ENCODE measurements at regions not wholly inside any gene's neighbourhood (a gene's known extent, or its start where the extent isn't known, plus 50 kb on each side); places are given as distances from the start of the nearest gene placed in this dataset.

DNA sequence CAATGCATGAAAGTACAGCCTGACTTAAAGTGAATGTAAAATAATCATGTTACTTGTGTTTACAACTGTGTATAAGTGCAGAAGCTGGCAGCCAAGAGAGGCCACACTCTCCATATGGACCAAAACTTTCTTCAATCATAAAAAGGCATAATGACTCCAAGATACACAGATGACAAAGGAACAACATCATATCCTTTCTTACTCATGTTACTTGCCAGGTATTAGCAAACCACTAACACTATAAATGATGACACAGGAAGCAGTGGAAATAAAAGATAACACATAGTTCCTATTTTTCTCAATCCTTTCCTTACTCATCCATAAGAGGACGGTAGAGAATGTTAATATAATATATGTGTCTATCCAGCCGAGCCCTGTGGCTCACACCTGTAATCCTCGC is 400.0 kb upstream of the CDH2 start:
- intact Hi-C loops (cut with DNase I): no loop called here
- DNase-seq: no peak
- Histone ChIP-seq H3K4me3 (replicated peaks in 1 of 3) (no peak overlapping the region), H3K4me1 (no peaks in the 10 kb centered on the region), H3K36me3 (no peaks in the 10 kb centered on the region), H3K9me3 (no peaks in the 10 kb centered on the region), H3K27ac (no peak overlapping the region), H3K27me3 (no peaks in the 10 kb centered on the region)
- 86 to 90% methylated on average over 3 of the region's 3 CpGs for WGBS, 2 donors
- no peak for TF ChIP-seq POLR2A (IDR thresholded peaks at IDR 0.05)
- TF ChIP-seq, protein P1, sequence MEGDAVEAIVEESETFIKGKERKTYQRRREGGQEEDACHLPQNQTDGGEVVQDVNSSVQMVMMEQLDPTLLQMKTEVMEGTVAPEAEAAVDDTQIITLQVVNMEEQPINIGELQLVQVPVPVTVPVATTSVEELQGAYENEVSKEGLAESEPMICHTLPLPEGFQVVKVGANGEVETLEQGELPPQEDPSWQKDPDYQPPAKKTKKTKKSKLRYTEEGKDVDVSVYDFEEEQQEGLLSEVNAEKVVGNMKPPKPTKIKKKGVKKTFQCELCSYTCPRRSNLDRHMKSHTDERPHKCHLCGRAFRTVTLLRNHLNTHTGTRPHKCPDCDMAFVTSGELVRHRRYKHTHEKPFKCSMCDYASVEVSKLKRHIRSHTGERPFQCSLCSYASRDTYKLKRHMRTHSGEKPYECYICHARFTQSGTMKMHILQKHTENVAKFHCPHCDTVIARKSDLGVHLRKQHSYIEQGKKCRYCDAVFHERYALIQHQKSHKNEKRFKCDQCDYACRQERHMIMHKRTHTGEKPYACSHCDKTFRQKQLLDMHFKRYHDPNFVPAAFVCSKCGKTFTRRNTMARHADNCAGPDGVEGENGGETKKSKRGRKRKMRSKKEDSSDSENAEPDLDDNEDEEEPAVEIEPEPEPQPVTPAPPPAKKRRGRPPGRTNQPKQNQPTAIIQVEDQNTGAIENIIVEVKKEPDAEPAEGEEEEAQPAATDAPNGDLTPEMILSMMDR (IDR thresholded peaks at IDR 0.05): no peak

GRCh38 chr18:28575123-28575522 is 398.2 kb upstream of the CDH2 start:
- Histone ChIP-seq H3K9me3 (no peaks in the 10 kb centered on the region), H3K4me1 (no peaks in the 10 kb centered on the region), H3K36me3 (no peaks in the 10 kb centered on the region), H3K27me3 (no peaks in the 10 kb centered on the region), H3K27ac (no peak overlapping the region), H3K4me3 (replicated peaks in 1 of 3) (no peak overlapping the region)
- 86 to 89% methylated on average over 3 of the region's 3 CpGs for WGBS, 2 donors
- no peak for DNase-seq
- TF ChIP-seq, protein P1 (IDR thresholded peaks at IDR 0.05): no peak
- TF ChIP-seq POLR2A (IDR thresholded peaks at IDR 0.05): no peak
- intact Hi-C loops (cut with DNase I): no loop called here

GRCh38 chr18:28574175-28574574 is 397.2 kb upstream of the CDH2 start:
- 82 to 87% methylated on average over 1 of the region's 1 CpG for WGBS, 2 donors
- no peak overlapping the region for H3K27ac ChIP-seq
- H3K4me1 ChIP-seq: no peaks in the 10 kb centered on the region
- no peak for DNase-seq
- no peaks in the 10 kb centered on the region for H3K36me3 ChIP-seq
- no peaks in the 10 kb centered on the region for H3K9me3 ChIP-seq
- intact Hi-C loops (cut with DNase I): no loop called here
- H3K4me3 ChIP-seq (replicated peaks in 1 of 3): no peak overlapping the region
- H3K27me3 ChIP-seq: no peaks in the 10 kb centered on the region
- no peak for TF ChIP-seq POLR2A (IDR thresholded peaks at IDR 0.05)
- TF ChIP-seq, protein P1 (IDR thresholded peaks at IDR 0.05): no peak

DNA sequence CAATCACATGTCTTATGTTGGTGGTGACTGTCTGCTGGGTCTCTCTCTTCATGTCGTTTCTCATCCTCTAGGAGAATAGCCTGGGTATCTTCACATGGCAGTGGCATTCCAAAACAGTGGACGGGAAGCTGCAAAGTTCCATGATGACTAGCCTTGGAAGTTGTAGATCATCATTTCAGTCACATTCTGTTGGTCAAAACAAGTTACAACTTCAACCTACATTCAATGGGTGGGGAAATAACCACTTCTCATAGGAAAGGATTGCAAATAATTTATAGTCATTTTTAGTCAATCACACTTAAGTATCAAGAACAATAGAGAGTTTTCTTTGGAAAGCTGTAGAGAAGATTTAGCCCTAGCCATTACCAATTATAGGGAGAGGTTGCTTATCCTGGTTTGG is 395.0 kb upstream of the CDH2 start:
- Histone ChIP-seq H3K27me3 (no peaks in the 10 kb centered on the region), H3K27ac (no peak overlapping the region), H3K9me3 (no peaks in the 10 kb centered on the region), H3K4me1 (no peaks in the 10 kb centered on the region), H3K4me3 (replicated peaks in 1 of 3) (no peak overlapping the region), H3K36me3 (no peaks in the 10 kb centered on the region)
- no peak for DNase-seq
- 81 to 85% methylated on average over 2 of the region's 2 CpGs for WGBS, 2 donors
- intact Hi-C loops (cut with DNase I): no loop called here
- TF ChIP-seq, protein P1 (IDR thresholded peaks at IDR 0.05): no peak
- TF ChIP-seq POLR2A (IDR thresholded peaks at IDR 0.05): no peak

- H3K27ac ChIP-seq: no peak overlapping the region
- intact Hi-C loops (cut with DNase I): no loop called here
- H3K4me1 ChIP-seq: no peaks in the 10 kb centered on the region
- TF ChIP-seq POLR2A (IDR thresholded peaks at IDR 0.05): no peak
- TF ChIP-seq, protein P1 (IDR thresholded peaks at IDR 0.05): no peak
- H3K36me3 ChIP-seq: no peaks in the 10 kb centered on the region
- DNase-seq: no peak
- no peak overlapping the region for H3K4me3 ChIP-seq (replicated peaks in 1 of 3)
- peaks cover 8% of the 10 kb centered on the region for H3K9me3 ChIP-seq
- H3K27me3 ChIP-seq: no peaks in the 10 kb centered on the region
These were observed 383.4 kb upstream of the CDH2 start for GRCh38 chr18:28560331-28560730.
